GM18499 (cell line): ENCODE measurements at regions not wholly inside any gene's neighbourhood (a gene's known extent, or its start where the extent isn't known, plus 50 kb on each side); places are given as distances from the start of the nearest gene placed in this dataset.
"Not testable (repeated sequence)": the region's sequence is repeated elsewhere in the genome, so short reads cannot be mapped to it uniquely, and the experiment has no call there.

Source experiments
- ATAC-seq: cut with Tn5 transposase; IDR thresholded peaks from one replicate; pipeline ENCODE4 v1.9.1; 2021; ENCODE audit warnings: moderate number of reproducible peaks; ENCODE audit not compliant: insufficient read depth, unreplicated experiment

GRCh38 chr12:127943481-127944210 is 323.3 kb upstream of the TMEM132C start:
- ATAC-seq, result no peak

DNA sequence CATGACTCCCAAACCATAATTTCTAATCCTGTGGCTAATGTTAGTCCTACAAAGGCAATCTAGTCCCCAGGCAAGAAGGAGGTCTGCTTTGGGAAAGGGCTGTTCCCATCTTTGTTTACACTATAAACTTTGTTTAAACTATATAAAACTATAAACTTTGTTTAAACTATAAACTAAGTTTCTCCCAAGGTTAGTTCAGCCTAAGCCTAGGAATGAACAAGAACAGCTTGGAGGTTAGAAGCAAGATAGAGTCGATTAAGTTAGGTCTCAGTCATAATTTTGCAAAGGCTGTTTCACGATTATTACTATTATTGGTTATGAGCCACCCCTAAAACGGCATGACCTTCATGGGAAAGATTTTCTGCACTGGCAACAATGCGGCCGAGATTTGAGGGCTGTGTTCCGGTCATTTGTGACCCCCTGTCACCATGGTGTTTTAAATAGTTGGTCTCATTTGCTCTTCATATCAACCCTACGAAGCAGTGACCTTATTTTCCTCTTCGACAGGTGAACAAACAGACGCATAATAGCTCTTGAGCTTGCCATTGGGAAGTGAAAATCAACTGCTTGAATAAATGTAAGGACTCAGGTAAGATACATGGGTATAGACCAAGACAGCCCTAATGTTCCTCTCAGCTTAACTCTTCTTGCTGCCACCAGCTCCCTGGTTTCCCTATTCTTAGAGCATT is 322.6 kb upstream of the TMEM132C start:
- ATAC-seq, result no peak

GRCh38 chr12:127957001-127957660 is 309.8 kb upstream of the TMEM132C start:
- no peak for ATAC-seq

GRCh38 chr12:127962303-127962702 is 304.7 kb upstream of the TMEM132C start:
- no peak for ATAC-seq

DNA sequence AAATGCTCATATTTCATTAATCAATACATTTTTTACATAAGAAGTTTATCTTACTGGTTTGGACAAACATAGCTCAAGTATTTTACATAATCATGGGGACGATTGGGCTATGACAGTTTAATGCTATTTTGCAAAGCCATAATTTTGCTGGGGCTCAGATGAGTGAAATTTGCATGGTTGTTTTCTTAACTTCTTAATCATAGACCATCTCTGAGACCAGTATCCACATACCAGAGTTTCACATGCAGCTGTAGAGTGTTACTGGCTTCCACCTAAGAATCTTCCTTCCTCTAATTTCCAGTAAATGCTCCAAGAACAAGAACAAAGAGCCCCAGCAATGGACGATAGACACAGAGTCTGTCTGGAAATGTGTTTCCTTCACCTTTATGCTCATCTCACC is 303.0 kb upstream of the TMEM132C start:
- ATAC-seq, result no peak

GRCh38 chr12:127964717-127965116 is 302.3 kb upstream of the TMEM132C start:
- no peak for ATAC-seq

DNA sequence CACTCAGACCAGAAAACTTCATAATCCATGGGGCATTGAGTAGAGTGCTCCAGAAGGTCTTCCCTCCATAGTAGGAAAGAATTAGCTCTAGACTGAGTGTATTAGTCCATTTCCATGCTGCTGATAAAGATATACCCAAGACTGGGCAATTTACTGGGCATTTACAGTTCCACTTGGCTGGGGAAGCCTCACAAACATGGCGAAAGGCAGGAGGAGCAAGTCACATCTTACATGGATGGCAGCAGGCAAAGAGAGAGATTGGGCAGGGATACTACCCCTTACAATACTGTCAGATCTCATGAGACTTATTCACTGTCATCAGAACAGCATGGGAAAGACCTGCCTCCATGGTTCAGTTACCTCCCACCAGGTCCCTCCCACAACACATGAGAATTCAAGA is 300.6 kb upstream of the TMEM132C start:
- no peak for ATAC-seq

- no peak for ATAC-seq
These were observed 296.5 kb upstream of the TMEM132C start for GRCh38 chr12:127970491-127970890.

GRCh38 chr12:127980585-127980984 is 286.4 kb upstream of the TMEM132C start:
- no peak for ATAC-seq

DNA sequence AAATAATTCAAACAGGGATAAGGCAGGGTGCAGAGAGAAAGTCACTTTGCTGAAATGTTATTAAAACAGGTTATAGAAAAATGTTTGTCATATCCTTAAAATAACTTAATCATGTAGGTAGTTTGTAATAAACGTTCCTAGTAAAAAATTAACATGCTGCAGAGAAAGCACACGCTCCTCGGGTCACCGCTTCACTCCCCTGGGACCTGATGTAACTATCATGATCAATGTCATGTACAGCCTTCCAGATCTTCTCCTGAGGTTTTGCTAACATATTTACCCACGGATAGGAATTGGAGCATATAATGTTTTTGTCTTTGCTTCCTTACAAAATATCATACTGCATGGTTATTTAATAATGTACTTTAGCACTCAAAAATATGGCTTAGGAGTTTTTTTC is 285.1 kb upstream of the TMEM132C start:
- no peak for ATAC-seq

GRCh38 chr12:127983213-127983791 is 283.7 kb upstream of the TMEM132C start:
- ATAC-seq, result not testable (repeated sequence)

DNA sequence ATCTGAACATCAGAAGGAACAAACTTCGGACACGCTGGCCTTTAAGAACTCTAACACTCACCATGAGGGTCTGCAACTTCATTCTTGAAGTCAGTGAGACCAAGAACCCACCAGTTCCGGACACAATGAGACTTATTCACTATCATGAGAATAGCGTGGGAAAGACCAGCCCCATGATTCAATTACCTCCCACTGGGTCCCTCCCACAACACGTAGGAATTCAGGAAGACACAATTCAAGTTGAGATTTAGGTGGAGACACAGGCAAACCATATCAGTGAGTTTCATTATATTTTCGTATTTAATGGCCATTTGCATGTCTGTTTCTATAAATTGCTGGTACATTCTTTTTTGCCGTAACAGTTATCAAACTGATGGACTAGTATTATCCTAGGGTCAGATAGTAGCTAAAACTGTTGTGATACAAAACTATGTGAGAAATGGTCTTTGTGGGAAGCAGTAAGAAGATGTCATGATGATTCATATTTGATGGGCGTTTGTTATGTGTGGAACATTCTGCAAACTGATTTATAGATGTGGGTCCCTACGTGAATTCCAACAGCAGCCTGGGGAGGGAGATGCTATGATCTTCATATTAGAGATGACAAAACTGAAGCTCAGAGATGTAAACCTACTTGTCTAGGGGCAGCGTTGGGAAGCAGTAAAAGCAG is 282.4 kb upstream of the TMEM132C start:
- ATAC-seq, result no peak

GRCh38 chr12:127987199-127987901 is 279.6 kb upstream of the TMEM132C start:
- no peak for ATAC-seq

GRCh38 chr12:127991485-127991884 is 275.5 kb upstream of the TMEM132C start:
- ATAC-seq, result no peak

DNA sequence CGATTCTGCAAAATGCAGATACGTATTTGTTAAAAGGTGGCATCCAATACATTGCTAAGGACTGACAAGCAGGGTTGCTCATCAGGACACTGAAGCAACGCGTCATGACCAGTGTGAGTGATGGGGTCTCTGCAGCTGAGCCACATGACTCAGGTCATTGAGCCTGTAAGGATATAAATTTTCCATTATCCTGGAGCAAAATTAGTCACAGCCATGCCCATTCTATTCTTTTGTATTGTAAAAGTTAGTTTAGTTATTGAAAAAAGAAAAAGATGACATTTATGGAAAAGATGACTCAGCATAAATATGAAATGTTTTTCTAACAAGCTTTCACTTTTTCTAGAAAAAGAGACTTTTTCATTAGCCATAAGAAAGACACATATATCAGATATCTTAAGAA is 268.0 kb upstream of the TMEM132C start:
- no peak for ATAC-seq

GRCh38 chr12:128004383-128004938 is 262.5 kb upstream of the TMEM132C start:
- no peak for ATAC-seq

GRCh38 chr12:128007250-128007649 is 259.7 kb upstream of the TMEM132C start:
- no peak for ATAC-seq

DNA sequence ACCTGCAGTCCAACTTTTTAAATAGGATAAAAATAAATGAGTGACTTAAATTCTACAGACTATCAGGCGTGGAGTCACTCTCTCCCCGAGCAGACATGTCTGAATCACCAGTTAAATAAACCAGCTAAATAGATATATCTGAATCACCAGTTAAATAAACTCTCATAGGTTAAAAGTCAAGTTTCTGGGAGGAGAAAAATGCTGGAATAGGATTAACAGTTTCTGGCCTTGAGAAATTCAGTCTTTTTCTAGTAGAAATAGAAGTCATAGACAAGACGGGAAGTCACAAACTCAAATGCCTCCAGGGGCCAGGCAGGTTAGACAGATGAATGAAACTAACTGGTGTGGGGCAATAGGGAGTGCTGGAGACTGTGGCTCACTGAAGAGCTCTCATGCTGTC is 258.6 kb upstream of the TMEM132C start:
- no peak for ATAC-seq

DNA sequence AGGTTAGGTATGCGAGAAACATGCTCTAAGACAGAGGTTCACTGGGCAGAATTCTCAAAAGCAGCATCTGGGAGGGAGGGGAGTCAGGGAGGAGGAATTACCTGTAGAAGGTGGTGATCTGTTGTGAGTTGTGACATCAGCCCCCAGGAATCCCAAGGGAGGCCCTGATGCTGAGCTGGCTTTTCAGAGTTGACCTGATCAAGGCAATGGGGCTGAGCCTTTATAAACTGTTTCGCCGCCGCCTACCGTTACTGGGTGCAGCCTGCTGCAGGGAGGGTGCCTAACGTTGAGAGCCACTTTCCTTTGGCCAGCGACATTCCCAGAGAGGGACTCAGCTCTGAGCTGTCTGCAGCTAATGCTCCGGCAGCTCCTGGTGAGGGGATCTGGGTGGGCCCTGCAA is 257.9 kb upstream of the TMEM132C start:
- ATAC-seq, result no peak

GRCh38 chr12:128012110-128012509 is 254.9 kb upstream of the TMEM132C start:
- no peak for ATAC-seq
